ENCODE measurements at regions not wholly inside any gene's neighbourhood (a gene's known extent, or its start where the extent isn't known, plus 50 kb on each side); places are given as distances from the start of the nearest gene placed in this dataset.

DNA sequence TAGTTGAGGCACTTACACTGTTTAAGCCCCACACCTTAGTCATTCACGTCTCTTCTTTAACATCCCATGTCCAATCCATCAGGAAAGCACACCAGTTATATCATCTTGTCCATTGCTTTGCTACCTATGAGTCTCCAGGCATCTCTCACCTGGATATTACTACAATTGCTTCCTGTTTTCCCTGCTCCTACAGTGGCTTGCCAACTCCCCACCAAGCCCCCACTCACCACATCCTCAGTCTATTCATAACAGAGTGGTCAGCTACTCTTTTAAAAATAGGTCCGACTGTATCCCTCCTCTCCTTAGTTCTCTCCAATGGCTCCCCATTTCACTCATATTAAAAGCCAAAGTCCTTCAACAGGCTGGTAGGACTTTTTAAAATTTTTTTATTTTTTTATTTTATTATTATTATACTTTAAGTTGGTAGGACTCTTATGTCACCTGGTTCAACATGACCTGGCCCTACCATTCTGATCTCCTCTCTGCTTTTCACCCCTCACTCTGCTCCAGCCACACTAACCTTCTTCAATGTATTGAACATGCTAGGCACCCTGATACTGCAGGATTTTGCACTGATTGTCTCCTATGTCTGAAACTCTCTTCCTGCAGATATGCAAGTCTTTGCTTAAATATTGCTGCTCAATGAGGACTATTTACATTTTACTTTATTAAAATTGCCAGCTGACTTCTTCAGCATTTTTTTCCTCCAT lies 253.2 kb downstream of the CYRIA start:
- Mint-ChIP-seq H3K4me1 (ENCODE audit: unreplicated experiment) (no peaks in the 10 kb centered on the region), H3K36me3 (ENCODE audit: unreplicated experiment) (no peaks in the 10 kb centered on the region), H3K27ac (ENCODE audit: unreplicated experiment) (no peak overlapping the region), H3K27me3 (ENCODE audit: unreplicated experiment) (no peaks in the 10 kb centered on the region), H3K9me3 (ENCODE audit: unreplicated experiment) (peaks cover 38% of the 10 kb centered on the region), H3K4me3 (ENCODE audit: unreplicated experiment) (no peak overlapping the region)
- TF ChIP-seq, protein P1, sequence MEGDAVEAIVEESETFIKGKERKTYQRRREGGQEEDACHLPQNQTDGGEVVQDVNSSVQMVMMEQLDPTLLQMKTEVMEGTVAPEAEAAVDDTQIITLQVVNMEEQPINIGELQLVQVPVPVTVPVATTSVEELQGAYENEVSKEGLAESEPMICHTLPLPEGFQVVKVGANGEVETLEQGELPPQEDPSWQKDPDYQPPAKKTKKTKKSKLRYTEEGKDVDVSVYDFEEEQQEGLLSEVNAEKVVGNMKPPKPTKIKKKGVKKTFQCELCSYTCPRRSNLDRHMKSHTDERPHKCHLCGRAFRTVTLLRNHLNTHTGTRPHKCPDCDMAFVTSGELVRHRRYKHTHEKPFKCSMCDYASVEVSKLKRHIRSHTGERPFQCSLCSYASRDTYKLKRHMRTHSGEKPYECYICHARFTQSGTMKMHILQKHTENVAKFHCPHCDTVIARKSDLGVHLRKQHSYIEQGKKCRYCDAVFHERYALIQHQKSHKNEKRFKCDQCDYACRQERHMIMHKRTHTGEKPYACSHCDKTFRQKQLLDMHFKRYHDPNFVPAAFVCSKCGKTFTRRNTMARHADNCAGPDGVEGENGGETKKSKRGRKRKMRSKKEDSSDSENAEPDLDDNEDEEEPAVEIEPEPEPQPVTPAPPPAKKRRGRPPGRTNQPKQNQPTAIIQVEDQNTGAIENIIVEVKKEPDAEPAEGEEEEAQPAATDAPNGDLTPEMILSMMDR (IDR thresholded peaks at IDR 0.05): no peak
- no peak for DNase-seq (ENCODE audit: extremely low spot score, unreplicated experiment)

DNA sequence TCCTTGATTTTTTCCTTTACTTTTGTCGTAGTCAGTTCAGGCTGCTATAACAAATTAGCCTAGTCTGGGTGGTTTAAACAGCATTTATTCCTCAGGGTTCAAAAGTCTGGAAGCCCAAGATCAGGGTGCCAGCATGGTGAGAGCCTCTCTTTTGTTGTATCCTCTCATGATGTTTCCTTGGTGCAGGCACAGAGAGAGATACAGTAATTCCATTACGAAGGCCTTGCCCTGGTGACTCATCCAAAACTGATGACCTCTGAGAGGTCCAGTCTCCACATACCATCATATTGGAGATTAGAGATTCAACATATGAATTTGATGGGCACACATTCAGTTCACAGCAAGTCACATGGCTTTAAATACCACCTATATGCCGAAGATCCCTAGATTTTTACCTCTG lies 253.8 kb downstream of the CYRIA start:
- Mint-ChIP-seq H3K9me3 (ENCODE audit: unreplicated experiment) (peaks cover 40% of the 10 kb centered on the region), H3K4me3 (ENCODE audit: unreplicated experiment) (no peak overlapping the region)

GRCh38 chr2:16409849-16410248 lies 255.8 kb downstream of the CYRIA start:
- H3K36me3 Mint-ChIP-seq (ENCODE audit: unreplicated experiment): no peaks in the 10 kb centered on the region
- H3K4me3 Mint-ChIP-seq (ENCODE audit: unreplicated experiment): no peak overlapping the region
- peaks cover 36% of the 10 kb centered on the region for H3K9me3 Mint-ChIP-seq (ENCODE audit: unreplicated experiment)
- no peaks in the 10 kb centered on the region for H3K27me3 Mint-ChIP-seq (ENCODE audit: unreplicated experiment)
- no peak overlapping the region for H3K27ac Mint-ChIP-seq (ENCODE audit: unreplicated experiment)
- TF ChIP-seq, protein P1 (IDR thresholded peaks at IDR 0.05): no peak
- no peaks in the 10 kb centered on the region for H3K4me1 Mint-ChIP-seq (ENCODE audit: unreplicated experiment)
- DNase-seq (ENCODE audit: extremely low spot score, unreplicated experiment): no peak

More for the DNA sequence above, 253.8 kb downstream of the CYRIA start:
- TF ChIP-seq, protein P1 (IDR thresholded peaks at IDR 0.05): no peak
- H3K27ac Mint-ChIP-seq (ENCODE audit: unreplicated experiment): no peak overlapping the region
- no peaks in the 10 kb centered on the region for H3K36me3 Mint-ChIP-seq (ENCODE audit: unreplicated experiment)
- no peaks in the 10 kb centered on the region for H3K27me3 Mint-ChIP-seq (ENCODE audit: unreplicated experiment)
- no peak for DNase-seq (ENCODE audit: extremely low spot score, unreplicated experiment)
- no peaks in the 10 kb centered on the region for H3K4me1 Mint-ChIP-seq (ENCODE audit: unreplicated experiment)

DNA sequence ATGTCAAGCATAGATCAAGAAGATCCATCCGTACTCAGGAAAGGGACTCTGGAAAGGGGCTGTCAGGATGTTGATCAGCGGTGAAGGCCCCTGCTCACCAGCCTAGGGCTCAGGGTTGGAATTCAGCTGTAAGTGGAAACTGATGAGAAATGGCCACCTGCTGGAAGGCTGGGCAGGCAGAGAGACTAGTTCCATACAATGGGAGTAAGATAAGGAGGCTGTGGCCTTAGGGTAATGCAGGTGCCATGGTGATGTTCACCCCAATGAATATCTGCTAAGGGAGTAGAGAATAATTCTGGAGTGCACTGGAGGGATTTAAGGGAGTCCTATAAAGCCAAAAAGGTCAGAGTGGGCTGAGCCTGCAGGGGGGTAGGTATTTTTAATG lies 256.6 kb downstream of the CYRIA start:
- peaks cover 36% of the 10 kb centered on the region for H3K9me3 Mint-ChIP-seq (ENCODE audit: unreplicated experiment)
- no peak for DNase-seq (ENCODE audit: extremely low spot score, unreplicated experiment)
- H3K36me3 Mint-ChIP-seq (ENCODE audit: unreplicated experiment): no peaks in the 10 kb centered on the region
- TF ChIP-seq, protein P1 (IDR thresholded peaks at IDR 0.05): no peak
- no peak overlapping the region for H3K4me3 Mint-ChIP-seq (ENCODE audit: unreplicated experiment)
- H3K4me1 Mint-ChIP-seq (ENCODE audit: unreplicated experiment): no peaks in the 10 kb centered on the region
- no peak overlapping the region for H3K27ac Mint-ChIP-seq (ENCODE audit: unreplicated experiment)
- H3K27me3 Mint-ChIP-seq (ENCODE audit: unreplicated experiment): no peaks in the 10 kb centered on the region

GRCh38 chr2:16408331-16409005 lies 257.2 kb downstream of the CYRIA start:
- no peaks in the 10 kb centered on the region for H3K36me3 Mint-ChIP-seq (ENCODE audit: unreplicated experiment)
- no peak overlapping the region for H3K27ac Mint-ChIP-seq (ENCODE audit: unreplicated experiment)
- H3K4me1 Mint-ChIP-seq (ENCODE audit: unreplicated experiment): no peaks in the 10 kb centered on the region
- peaks cover 32% of the 10 kb centered on the region for H3K9me3 Mint-ChIP-seq (ENCODE audit: unreplicated experiment)
- TF ChIP-seq, protein P1 (IDR thresholded peaks at IDR 0.05): no peak
- no peak overlapping the region for H3K4me3 Mint-ChIP-seq (ENCODE audit: unreplicated experiment)
- no peaks in the 10 kb centered on the region for H3K27me3 Mint-ChIP-seq (ENCODE audit: unreplicated experiment)
- DNase-seq (ENCODE audit: extremely low spot score, unreplicated experiment): no peak

Measured in osteocyte (in vitro differentiated cells).